ENCODE measurements at regions not wholly inside any gene's neighbourhood (a gene's known extent, or its start where the extent isn't known, plus 50 kb on each side); places are given as distances from the start of the nearest gene placed in this dataset.

GRCh38 chr21:31501926-31502325 lies 157.6 kb upstream of the SOD1 start:
- Histone ChIP-seq H3K27ac (ENCODE audit: low read length) (no peak overlapping the region), H3K27me3 (ENCODE audit: control insufficient read depth, insufficient read depth, low read length) (no peaks in the 10 kb centered on the region), H3K4me3 (ENCODE audit: low read depth in 2 of 2, low read length in 2 of 2) (no peak overlapping the region), H3K9me3 (ENCODE audit: control insufficient read depth, insufficient read depth, low read depth, low read length) (no peaks in the 10 kb centered on the region), H3K4me1 (ENCODE audit: control insufficient read depth, insufficient read depth, low read length) (no peaks in the 10 kb centered on the region), H3K36me3 (ENCODE audit: control insufficient read depth, insufficient read depth, low read length) (no peaks in the 10 kb centered on the region)
- in situ Hi-C loops (cut with HindIII; ENCODE audit: low pct_unique_long_range_greater_than_20kb, low sequenced_read_pairs) (no loop called here), intact Hi-C loops (cut with micrococcal nuclease; ENCODE audit: unreplicated experiment) (no loop called here)
- no peak for DNase-seq (ENCODE audit: low read depth, low spot score)
- BruUV-seq (replicated peaks): no TSS peak
- no peak for ATAC-seq
- TF ChIP-seq CTCF (IDR thresholded peaks at IDR 0.05) (no peak), SIN3A (IDR thresholded peaks at IDR 0.05; ENCODE audit: borderline replicate concordance, insufficient read depth, low read depth, low read length) (no peak)
- TF ChIP-seq, protein P1, sequence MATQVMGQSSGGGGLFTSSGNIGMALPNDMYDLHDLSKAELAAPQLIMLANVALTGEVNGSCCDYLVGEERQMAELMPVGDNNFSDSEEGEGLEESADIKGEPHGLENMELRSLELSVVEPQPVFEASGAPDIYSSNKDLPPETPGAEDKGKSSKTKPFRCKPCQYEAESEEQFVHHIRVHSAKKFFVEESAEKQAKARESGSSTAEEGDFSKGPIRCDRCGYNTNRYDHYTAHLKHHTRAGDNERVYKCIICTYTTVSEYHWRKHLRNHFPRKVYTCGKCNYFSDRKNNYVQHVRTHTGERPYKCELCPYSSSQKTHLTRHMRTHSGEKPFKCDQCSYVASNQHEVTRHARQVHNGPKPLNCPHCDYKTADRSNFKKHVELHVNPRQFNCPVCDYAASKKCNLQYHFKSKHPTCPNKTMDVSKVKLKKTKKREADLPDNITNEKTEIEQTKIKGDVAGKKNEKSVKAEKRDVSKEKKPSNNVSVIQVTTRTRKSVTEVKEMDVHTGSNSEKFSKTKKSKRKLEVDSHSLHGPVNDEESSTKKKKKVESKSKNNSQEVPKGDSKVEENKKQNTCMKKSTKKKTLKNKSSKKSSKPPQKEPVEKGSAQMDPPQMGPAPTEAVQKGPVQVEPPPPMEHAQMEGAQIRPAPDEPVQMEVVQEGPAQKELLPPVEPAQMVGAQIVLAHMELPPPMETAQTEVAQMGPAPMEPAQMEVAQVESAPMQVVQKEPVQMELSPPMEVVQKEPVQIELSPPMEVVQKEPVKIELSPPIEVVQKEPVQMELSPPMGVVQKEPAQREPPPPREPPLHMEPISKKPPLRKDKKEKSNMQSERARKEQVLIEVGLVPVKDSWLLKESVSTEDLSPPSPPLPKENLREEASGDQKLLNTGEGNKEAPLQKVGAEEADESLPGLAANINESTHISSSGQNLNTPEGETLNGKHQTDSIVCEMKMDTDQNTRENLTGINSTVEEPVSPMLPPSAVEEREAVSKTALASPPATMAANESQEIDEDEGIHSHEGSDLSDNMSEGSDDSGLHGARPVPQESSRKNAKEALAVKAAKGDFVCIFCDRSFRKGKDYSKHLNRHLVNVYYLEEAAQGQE (IDR thresholded peaks at IDR 0.05; ENCODE audit: insufficient read depth in 1 of 2, low read depth in 2 of 2, low read length in 1 of 2): no peak
- ChIA-PET POLR2A (no interaction called here), CTCF (no interaction called here)

DNA sequence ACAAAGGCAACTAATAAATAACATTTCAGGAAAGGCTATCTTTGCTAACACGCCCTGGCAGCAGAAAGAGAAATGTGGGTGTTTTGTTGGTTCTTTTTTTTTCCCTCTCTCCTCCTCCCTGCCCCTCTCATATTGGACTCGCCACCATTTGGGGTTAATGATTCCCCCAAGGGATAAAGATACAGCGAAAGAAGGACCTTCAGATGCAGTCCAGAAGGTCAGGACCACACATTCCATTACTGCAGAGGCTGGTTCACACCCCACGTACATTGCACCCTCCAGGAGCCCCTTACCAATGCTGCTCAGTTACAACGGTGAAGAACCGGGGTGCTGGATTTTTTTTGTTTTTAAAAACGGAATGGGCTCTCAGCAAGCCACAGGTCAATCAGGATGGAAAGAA lies 156.9 kb upstream of the TIAM1 start:
- no TSS peak for BruUV-seq (replicated peaks)
- Histone ChIP-seq H3K27ac (ENCODE audit: low read length) (no peak overlapping the region), H3K36me3 (ENCODE audit: control insufficient read depth, insufficient read depth, low read length) (no peaks in the 10 kb centered on the region), H3K4me3 (ENCODE audit: low read depth in 2 of 2, low read length in 2 of 2) (no peak overlapping the region), H3K27me3 (ENCODE audit: control insufficient read depth, insufficient read depth, low read length) (no peaks in the 10 kb centered on the region), H3K9me3 (ENCODE audit: control insufficient read depth, insufficient read depth, low read depth, low read length) (no peaks in the 10 kb centered on the region), H3K4me1 (ENCODE audit: control insufficient read depth, insufficient read depth, low read length) (no peaks in the 10 kb centered on the region)
- ATAC-seq (no peak), DNase-seq (ENCODE audit: low read depth, low spot score) (no peak)
- in situ Hi-C loops (cut with HindIII; ENCODE audit: low pct_unique_long_range_greater_than_20kb, low sequenced_read_pairs): no loop called here
- TF ChIP-seq POLR2AphosphoS5 (IDR thresholded peaks at IDR 0.05; ENCODE audit: low read depth, low read length) (no peak), TCF7L2 (IDR thresholded peaks at IDR 0.05; ENCODE audit: low read depth, low read length) (no peak), CTCF (IDR thresholded peaks at IDR 0.05) (no peak), SIN3A (IDR thresholded peaks at IDR 0.05; ENCODE audit: borderline replicate concordance, insufficient read depth, low read depth, low read length) (no peak)
- TF ChIP-seq, protein P1 (IDR thresholded peaks at IDR 0.05; ENCODE audit: insufficient read depth in 1 of 2, low read depth in 2 of 2, low read length in 1 of 2): no peak
- intact Hi-C loops (cut with micrococcal nuclease; ENCODE audit: unreplicated experiment): no loop called here
- ChIA-PET POLR2A (no interaction called here), CTCF (no interaction called here)
